ENCODE measurements at regions not wholly inside any gene's neighbourhood (a gene's known extent, or its start where the extent isn't known, plus 50 kb on each side); places are given as distances from the start of the nearest gene placed in this dataset.

DNA sequence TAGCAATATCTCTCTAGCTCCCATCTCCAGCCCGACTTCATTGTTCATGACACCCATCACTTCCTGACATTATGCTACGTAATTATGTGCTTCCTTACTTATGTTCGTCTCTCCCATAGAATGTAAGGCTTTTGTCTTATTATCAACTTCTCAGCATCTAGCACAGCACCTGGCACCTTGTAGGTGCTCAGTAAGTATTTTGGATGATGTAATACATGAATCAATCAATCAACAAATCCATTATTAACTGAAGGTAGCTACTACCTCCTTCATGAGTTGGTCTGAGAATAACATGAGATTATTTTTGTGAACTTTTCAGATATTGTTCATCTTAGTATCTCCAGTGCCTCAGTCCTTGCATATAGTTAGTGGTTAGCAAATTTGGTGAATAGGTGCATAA, 109.3 kb downstream of the EN1 start:
- no peak for DNase-seq

GRCh38 chr2:118737684-118738083, 109.8 kb downstream of the EN1 start:
- no peak for DNase-seq

DNA sequence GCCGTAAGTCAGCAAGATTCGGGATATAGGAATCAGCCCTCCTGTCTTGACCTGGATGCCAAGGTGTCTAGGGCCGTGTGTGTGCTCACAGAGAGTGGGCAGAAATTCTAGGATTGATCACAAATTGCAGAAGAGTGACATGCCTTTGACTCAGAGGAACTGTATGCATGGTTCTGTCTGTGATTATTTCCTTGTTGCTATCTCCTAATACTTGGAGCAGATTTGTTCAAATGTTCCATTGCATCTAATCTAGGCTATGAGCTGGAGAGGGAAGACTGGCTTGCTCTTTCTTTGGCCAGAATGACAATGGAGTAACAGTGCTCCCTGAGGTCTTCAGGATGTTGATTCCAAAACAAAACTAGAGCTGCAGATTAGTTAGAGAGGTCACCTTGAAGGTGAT, 115.0 kb downstream of the EN1 start:
- no peak for DNase-seq

DNA sequence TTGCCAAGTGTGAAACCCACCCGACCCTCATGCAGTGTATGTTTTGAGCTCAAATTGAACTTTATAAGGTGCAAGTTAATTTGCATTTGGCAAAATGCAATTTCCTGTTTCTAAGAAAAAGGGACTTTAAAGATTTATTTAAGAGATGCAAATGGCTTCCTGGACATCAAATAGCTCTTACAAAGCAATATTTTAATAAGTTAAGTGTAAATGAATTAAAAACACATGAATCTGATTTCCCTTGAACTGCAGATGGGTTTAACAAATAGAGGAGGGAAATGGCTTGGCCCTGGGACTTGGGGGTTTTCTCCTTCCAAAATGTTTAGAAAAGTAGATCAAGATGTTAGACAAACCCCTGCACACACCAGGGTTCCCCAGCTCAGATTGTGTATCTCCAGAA, 116.0 kb downstream of the EN1 start:
- DNase-seq, result no peak

DNA sequence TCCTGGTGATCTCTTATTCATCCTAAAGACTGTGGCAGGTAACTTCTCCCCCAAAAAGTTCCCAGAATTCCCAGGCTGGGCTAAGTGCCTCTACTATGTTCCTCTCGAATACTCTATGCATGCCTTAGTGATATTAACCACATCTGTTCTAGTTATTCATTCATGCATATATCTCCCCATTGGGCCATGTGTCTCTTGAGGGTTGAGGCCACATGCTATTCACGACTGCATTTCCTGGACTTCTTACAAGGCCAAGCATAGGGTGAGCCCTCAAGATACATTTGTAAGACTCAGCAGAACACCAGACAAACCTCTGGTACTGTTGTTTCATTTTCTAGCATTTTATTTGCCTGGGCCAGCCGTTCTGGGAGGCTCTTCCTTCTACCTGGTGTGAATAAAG, 117.0 kb downstream of the EN1 start:
- DNase-seq, result no peak

DNA sequence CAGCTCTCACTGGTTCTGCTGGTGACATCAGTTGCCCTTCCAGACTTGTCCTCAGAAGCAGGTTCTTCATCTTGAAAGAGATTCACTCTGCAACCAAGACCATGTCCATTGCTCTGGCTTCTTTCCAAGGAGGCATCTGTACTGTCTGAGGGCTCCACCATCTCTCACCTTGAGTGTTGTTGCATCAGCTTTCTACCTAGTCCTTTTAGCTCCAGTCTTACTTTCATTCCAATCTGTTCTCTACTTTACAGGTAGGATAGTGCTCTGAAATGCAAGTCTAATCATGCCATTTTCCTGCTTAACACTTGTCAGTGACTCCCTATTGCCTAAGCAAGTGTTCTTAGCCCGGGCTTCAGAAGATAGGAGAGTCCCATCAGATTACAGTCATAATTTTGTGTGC, 117.7 kb downstream of the EN1 start:
- no peak for DNase-seq

- no peak for DNase-seq
Observed at GRCh38 chr2:118728984-118729383, 118.5 kb downstream of the EN1 start.

DNA sequence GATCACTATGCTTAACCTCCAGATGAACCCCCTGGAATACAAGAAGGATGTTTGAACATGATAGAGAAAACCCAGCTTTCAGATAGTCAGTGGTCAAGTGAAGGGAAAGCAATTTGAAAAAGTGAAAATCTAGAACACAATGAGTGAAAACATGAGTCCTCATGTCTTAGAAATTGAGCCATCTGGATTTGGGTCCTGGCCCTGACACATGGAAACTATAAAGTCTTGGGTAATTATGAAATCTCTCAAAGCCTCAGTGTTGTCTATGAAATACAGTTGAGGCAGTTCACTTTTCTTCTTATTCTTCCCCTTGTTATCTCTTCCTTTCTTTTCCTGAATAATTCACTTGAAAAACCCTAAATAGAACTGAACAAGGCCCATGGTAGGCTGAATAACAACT, 120.6 kb downstream of the EN1 start:
- DNase-seq, result no peak

DNA sequence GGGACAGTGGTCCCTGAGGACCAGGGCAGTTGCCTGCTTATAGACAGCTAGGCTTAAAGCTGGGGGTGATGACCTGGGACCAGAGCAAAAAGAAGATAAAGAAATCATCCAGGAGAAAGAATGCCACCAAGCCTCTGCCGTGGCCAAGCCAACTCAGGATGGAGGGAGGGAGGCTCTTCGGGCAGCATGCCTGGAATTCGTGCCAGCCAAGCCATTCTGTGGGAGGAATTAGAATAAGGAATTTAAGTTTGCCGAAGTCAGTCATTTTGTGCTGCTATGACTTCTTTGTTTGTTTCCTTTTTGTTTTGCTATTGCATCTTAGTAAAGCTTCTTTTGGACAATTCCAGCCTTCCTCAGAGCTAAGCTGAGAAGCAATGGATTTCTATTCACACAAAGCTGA, 124.1 kb downstream of the EN1 start:
- DNase-seq, result no peak

GRCh38 chr2:118722976-118723375, 124.5 kb downstream of the EN1 start:
- no peak for DNase-seq

- DNase-seq, result no peak
Observed at GRCh38 chr2:118721817-118722551, 125.5 kb downstream of the EN1 start.

- no peak for DNase-seq
Observed at GRCh38 chr2:118720866-118721265, 126.6 kb downstream of the EN1 start.

DNA sequence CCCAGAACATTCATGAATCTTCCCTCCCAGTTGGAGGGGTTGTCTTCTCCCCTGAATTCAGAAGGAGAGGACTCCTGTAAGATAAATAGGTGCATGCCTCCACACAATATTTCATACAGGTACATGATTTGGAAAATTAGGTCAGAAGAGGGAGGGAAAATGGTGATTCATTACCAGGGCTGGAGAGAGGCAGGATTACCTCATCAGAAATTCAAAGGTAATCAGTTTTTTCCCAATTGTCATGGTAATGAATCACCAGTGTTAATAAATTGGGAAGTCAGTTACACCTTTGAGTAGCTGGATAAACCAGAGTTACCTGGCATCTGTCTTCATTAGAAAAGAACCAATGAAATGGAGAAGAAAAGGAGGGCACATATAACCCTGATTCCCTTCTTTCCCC, 128.5 kb downstream of the EN1 start:
- DNase-seq, result no peak

GRCh38 chr2:118716102-118716501, 131.3 kb downstream of the EN1 start:
- no peak for DNase-seq

DNA sequence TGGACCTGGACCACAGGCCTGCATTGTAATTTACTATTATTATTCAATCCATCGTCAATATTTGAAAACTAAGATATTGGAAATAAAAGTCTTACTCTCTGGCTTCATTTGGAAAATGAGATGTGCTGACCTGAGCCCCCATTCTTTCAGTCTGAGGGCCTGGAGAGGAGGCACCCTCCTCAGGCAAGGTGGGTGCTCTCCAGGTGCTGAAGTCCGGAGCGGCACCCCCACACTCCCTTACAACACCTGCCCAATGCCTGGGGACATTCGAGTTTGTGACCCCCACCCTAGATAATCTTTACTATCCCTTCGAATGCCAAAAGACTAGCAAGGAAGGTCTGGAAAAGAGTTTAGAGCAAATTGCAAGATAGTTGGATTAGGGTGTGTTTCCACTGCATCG, 133.3 kb downstream of the EN1 start:
- DNase-seq, result no peak

DNA sequence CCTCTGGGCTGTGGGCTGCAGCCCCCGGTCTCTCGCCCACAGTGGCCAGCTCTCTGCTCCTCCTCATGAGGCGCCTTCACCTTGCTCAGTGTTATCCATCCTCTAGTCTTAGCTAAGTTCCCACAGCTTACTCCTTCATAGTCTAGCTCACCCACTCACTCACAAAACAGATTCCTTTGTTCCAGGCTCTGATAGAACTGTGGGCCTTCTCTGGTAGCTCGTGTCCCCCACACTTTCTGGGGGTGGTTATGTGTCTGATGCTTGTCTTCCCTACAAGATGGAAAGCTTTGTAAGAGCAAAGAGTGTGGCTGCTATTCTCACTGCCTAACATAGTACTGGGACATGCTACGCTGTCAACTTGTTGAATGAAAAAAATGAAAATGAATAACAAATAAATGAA, 135.8 kb downstream of the EN1 start:
- no peak for DNase-seq

- DNase-seq, result no peak
Observed at GRCh38 chr2:118710481-118710880, 137.0 kb downstream of the EN1 start.

DNA sequence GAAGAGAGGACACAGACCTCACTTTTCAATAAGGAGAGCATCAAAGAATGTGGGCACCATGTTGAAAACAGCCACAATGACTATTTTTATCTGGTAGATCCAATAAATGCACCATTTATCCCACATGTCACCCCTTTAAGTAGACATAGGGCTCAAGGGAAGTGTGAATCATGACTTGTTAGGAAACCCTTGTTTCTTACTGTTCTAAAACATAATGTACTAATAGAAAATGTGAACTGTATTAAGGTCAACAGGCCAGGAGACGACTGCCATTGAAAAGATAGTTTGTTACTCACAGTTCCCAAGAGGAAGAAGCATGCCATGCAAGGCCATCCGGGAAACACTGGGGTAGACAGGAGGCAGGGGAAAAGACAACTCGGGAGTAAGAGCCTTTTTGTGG, 137.7 kb downstream of the EN1 start:
- no peak for DNase-seq

DNA sequence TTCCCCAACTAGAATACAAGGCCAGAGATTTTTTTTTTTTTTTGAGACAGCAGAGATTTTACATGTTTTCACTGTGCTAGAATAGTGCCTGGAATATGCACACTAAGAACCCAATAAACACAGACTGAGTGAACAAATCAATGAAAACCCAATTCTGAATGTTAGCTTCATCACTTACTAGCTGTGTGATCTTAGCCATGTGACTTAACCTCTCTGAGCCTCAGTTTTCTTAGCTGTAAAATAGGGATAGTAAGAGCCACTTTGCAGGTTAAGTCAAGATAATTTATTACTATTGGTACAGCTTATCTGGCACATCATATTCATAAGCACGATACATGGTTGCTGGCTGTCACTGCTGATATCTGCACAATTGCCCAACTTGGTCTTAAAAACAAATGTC, 140.6 kb downstream of the EN1 start:
- no peak for DNase-seq

- no peak for DNase-seq
Observed at GRCh38 chr2:118706371-118706770, 141.1 kb downstream of the EN1 start.

DNA sequence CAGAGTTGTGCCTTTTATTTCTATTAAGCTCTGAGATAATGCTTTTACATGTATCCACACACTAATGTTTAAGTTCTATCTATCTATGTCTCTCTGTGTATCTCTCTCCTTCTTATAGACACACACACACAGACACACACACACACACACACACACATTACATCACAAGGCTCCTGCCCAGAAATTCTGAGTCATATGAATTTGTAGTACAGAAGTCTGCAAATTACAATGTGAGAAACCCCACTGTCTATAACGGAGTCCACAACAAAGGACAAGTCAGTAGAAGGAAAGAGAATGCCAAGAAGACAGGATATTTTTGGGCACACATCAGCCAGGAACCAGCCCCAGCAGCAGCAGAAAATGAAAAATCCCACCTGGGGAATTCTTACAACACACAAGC, 142.4 kb downstream of the EN1 start:
- DNase-seq, result no peak

GRCh38 chr2:118699447-118700175, 147.8 kb downstream of the EN1 start:
- no peak for DNase-seq

- DNase-seq, result no peak
Observed at GRCh38 chr2:118698564-118698963, 148.9 kb downstream of the EN1 start.

- DNase-seq, result no peak
Observed at GRCh38 chr2:118697781-118698180, 149.7 kb downstream of the EN1 start.
